HepG2 (cell line): ENCODE measurements at regions not wholly inside any gene's neighbourhood (a gene's known extent, or its start where the extent isn't known, plus 50 kb on each side); places are given as distances from the start of the nearest gene placed in this dataset.

Experiments used
- ATAC-seq: fragments of 200-7000 bp; cut with Tn5 transposase; 3 replicates; pipeline ENCODE4 v1.9.1; 2020; ENCODE audit warnings: mild to moderate bottlenecking, moderate library complexity
- BruUV-seq: library from RNA; stranded (reverse); fragments of 400-500 nt; replicated peaks from 2 replicates; lab custom pipeline; 2021; lab: Mats Ljungman, UMichigan
- CTCF ChIA-PET: fragments of 300-600 bp; formaldehyde crosslinking; extraction: SDS; loops from one replicate; lab custom pipeline; 2021; ENCODE audit warnings: low total read pairs, inconsistent platforms, low intra/inter-chr PET ratio; lab: Yijun Ruan, JAX
- POLR2A ChIA-PET: fragments of 350-600 bp; sonication (Branson Sonifier 250); formaldehyde crosslinking; loops from one replicate; lab custom pipeline; 2020; ENCODE audit warnings: antibody characterized with exemption, inconsistent platforms; lab: Yijun Ruan, JAX
- DNase-seq: peaks from one replicate; pipeline ENCODE4 v3.0.0-alpha.2; 2015; ENCODE audit warnings: low spot score
- FAIRE-seq: peaks from 3 replicates; lab custom pipeline; 2011; peaks lifted over from hg19 to GRCh38; lab: Jason Lieb, UNC
- H2AFZ ChIP-seq: one replicate; pipeline ENCODE4 v1.6.1; 2011; ENCODE audit warnings: low read length, inconsistent platforms
- H3K27ac ChIP-seq: fragments of 300-600 bp; 3 replicates; pipeline ENCODE4 v1.8.0; 2011; ENCODE audit warnings: mixed run types, mild to moderate bottlenecking, mixed read lengths, low read length, inconsistent platforms; ENCODE audit not compliant: insufficient read depth; ENCODE audit errors: extremely low read length
- H3K27me3 ChIP-seq, 2 experiments: fragments of 200-600 bp in 1 of 2; 2 replicates in 1 of 2; 3 replicates in 1 of 2; pipeline versions ENCODE4 v1.6.0 to v1.8.0; 2011; ENCODE audit warnings: low read length in 2 of 2, mild to moderate bottlenecking in 2 of 2, moderate library complexity in 2 of 2, inconsistent platforms in 1 of 2; ENCODE audit not compliant: insufficient read depth in 2 of 2, control insufficient read depth in 1 of 2
- H3K36me3 ChIP-seq, 2 experiments: fragments of 200-600 bp in 1 of 2; replicated peaks in 1 of 2; 2 replicates in 1 of 2; 3 replicates in 1 of 2; pipeline versions ENCODE4 v1.5.1 to v1.8.0; 2011; ENCODE audit warnings: low read length in 2 of 2, inconsistent platforms in 1 of 2; ENCODE audit not compliant: insufficient read depth in 2 of 2, control insufficient read depth in 1 of 2
- H3K4me1 ChIP-seq: 2 replicates; pipeline ENCODE4 v1.5.1; 2012; ENCODE audit warnings: low read length, inconsistent platforms; ENCODE audit not compliant: insufficient read depth
- H3K4me2 ChIP-seq: 2 replicates; pipeline ENCODE4 v1.6.0; 2011; ENCODE audit warnings: low read depth, low read length, inconsistent platforms
- H3K4me3 ChIP-seq, 3 experiments: fragments of 200-600 bp in 1 of 3; sonication (generic), shearing (Covaris generic) in 1 of 3; replicated peaks in 1 of 3; 2 replicates each; pipeline ENCODE4 v1.5.1; 2011 to 2016; ENCODE audit warnings: low read length in 3 of 3, inconsistent platforms in 2 of 3, low read depth in 2 of 3, mild to moderate bottlenecking in 2 of 3, control low read depth in 1 of 3, mixed read lengths in 1 of 3; ENCODE audit not compliant: insufficient read depth in 1 of 3
- H3K79me2 ChIP-seq: one replicate; pipeline ENCODE4 v1.6.1; 2011; ENCODE audit warnings: low read length, inconsistent platforms; ENCODE audit not compliant: insufficient read depth
- H3K9ac ChIP-seq: 2 replicates; pipeline ENCODE4 v1.6.0; 2011; ENCODE audit warnings: mild to moderate bottlenecking, low read depth, low read length, inconsistent platforms; ENCODE audit not compliant: insufficient read depth
- H3K9me3 ChIP-seq: 2 replicates; pipeline ENCODE4 v1.5.1; 2012; ENCODE audit warnings: mild to moderate bottlenecking, low read length
- H4K20me1 ChIP-seq: 2 replicates; pipeline ENCODE4 v1.6.0; 2011; ENCODE audit warnings: inconsistent platforms, mild to moderate bottlenecking, low read length, moderate library complexity; ENCODE audit not compliant: insufficient read depth
- BRCA1 ChIP-seq: sonication (generic); formaldehyde crosslinking; IDR thresholded peaks from 2 replicates; pipeline ENCODE4 v1.4.0; 2020; ENCODE audit warnings: missing genetic modification reagents
- FOXM1 ChIP-seq: sonication (generic); formaldehyde crosslinking; IDR thresholded peaks from 2 replicates; pipeline ENCODE4 v1.5.0; 2020; ENCODE audit warnings: missing genetic modification reagents
- KDM4B ChIP-seq: sonication (generic); formaldehyde crosslinking; IDR thresholded peaks from 2 replicates; pipeline ENCODE4 v1.4.0; 2020; ENCODE audit warnings: missing genetic modification reagents
- KDM5B ChIP-seq: sonication (generic); formaldehyde crosslinking; IDR thresholded peaks from 2 replicates; pipeline ENCODE4 v1.4.0; 2020; ENCODE audit warnings: missing genetic modification reagents, mild to moderate bottlenecking, borderline replicate concordance
- NPAS2 ChIP-seq: sonication (generic); formaldehyde crosslinking; IDR thresholded peaks from 2 replicates; pipeline ENCODE4 v1.8.0; 2022; ENCODE audit warnings: mild to moderate bottlenecking, missing genetic modification reagents, borderline replicate concordance
- NR1H2 ChIP-seq: sonication (generic); formaldehyde crosslinking; IDR thresholded peaks from 2 replicates; pipeline ENCODE4 v1.8.1; 2022; ENCODE audit warnings: low read depth, missing genetic modification reagents, borderline replicate concordance
- ZEB1 ChIP-seq: IDR thresholded peaks from 2 replicates; pipeline ENCODE4 v1.6.1; 2012; ENCODE audit warnings: mild to moderate bottlenecking, low read depth, inconsistent platforms; ENCODE audit not compliant: insufficient replicate concordance
- ZNF432 ChIP-seq: sonication (generic); formaldehyde crosslinking; IDR thresholded peaks from 2 replicates; pipeline ENCODE4 v1.5.0; 2020; ENCODE audit warnings: missing genetic modification reagents, mild to moderate bottlenecking, borderline replicate concordance
- ZNF549 ChIP-seq: sonication (generic); formaldehyde crosslinking; IDR thresholded peaks from 2 replicates; pipeline ENCODE4 v1.5.0; 2020; ENCODE audit warnings: missing genetic modification reagents
- WGBS: methylation state at CpG from one replicate; pipeline ENCODE4 v1.1.6; 2017; ENCODE audit warnings: low lambda C conversion rate; 5-methylcytosine and 5-hydroxymethylcytosine counted together
- in situ Hi-C: cut with HindIII; loops from 2 replicates; pipeline ENCODE4 v1.10.0; 2017; ENCODE audit warnings: low pct_unique_long_range_greater_than_20kb; ENCODE audit not compliant: extremely low pct_ligation_motif_present
- intact Hi-C: fragments of 100-400 bp; cut with micrococcal nuclease; formaldehyde crosslinking; loops from one replicate; pipeline ENCODE4 v1.10.0; 2022; ENCODE audit not compliant: unreplicated experiment
- TF ChIP-seq, protein P1 (sequence below): sonication (generic); formaldehyde crosslinking; conservative IDR thresholded peaks from 2 replicates; pipeline ENCODE4 v1.5.0; 2020; ENCODE audit warnings: missing genetic modification reagents

DNA sequence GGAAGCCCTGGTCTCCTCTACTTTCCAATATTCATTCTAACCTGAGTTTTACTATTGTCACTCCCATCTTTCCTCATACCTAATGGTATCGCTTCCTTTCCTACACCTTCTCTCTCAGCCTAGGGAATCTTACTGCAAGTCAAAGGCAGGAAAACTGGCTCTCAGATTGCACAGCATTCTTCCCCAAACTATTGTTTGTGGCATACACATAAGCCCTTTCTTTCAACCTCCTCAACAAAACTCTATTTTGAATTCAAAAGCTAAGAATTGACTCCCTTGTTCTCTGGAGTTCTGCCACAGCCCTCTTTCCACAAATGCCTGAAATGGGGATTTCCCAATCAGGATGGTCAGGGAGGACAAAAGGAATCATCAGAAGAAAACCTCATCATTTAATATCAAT is 181.5 kb downstream of the FAM76B start:
- Histone ChIP-seq H3K4me1 (no peaks in the 10 kb centered on the region), H3K4me3 (no peak overlapping the region), H3K27ac (no peak overlapping the region), H3K79me2 (no peaks in the 10 kb centered on the region), H4K20me1 (no peaks in the 10 kb centered on the region), H3K9ac (no peak overlapping the region), H3K27me3 (no peaks in the 10 kb centered on the region), H3K36me3 (no peaks in the 10 kb centered on the region), H3K9me3 (no peaks in the 10 kb centered on the region), H2AFZ (no peak overlapping the region), H3K4me2 (no peak overlapping the region)
- no TSS peak for BruUV-seq
- DNase-seq = no peak
- no peak for FAIRE-seq
- 42% methylated on average over 1 of the region's 1 CpG for WGBS
- POLR2A ChIA-PET = no interaction called here
- CTCF ChIA-PET = no interaction called here
- TF ChIP-seq, protein P1, sequence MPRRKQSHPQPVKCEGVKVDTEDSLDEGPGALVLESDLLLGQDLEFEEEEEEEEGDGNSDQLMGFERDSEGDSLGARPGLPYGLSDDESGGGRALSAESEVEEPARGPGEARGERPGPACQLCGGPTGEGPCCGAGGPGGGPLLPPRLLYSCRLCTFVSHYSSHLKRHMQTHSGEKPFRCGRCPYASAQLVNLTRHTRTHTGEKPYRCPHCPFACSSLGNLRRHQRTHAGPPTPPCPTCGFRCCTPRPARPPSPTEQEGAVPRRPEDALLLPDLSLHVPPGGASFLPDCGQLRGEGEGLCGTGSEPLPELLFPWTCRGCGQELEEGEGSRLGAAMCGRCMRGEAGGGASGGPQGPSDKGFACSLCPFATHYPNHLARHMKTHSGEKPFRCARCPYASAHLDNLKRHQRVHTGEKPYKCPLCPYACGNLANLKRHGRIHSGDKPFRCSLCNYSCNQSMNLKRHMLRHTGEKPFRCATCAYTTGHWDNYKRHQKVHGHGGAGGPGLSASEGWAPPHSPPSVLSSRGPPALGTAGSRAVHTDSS (CRISPR knock-in tag) = no peak
- no peak for TF ChIP-seq KDM5B (CRISPR knock-in tag)
- TF ChIP-seq NR1H2 (CRISPR knock-in tag) = no peak
- no peak for TF ChIP-seq ZNF549 (CRISPR knock-in tag)
- TF ChIP-seq ZNF432 = no peak
- TF ChIP-seq KDM4B (CRISPR knock-in tag) = no peak
- no peak for TF ChIP-seq ZEB1
- TF ChIP-seq FOXM1 (CRISPR knock-in tag) = no peak
- no peak for TF ChIP-seq BRCA1 (CRISPR knock-in tag)
- no peak for TF ChIP-seq NPAS2 (CRISPR knock-in tag)
- in situ Hi-C loops = no loop called here
- intact Hi-C loops = no loop called here
- ATAC-seq = no peak
